Liver (tissue), 8 donors: ENCODE measurements at regions not wholly inside any gene's neighbourhood (a gene's known extent, or its start where the extent isn't known, plus 50 kb on each side); places are given as distances from the start of the nearest gene placed in this dataset.

Experiments used
- DNase-seq: peaks from one replicate; pipeline ENCODE4 v3.0.0-alpha.2; 2017; ENCODE audit warnings: low spot score
- H3K27ac ChIP-seq, 2 donors: one replicate each; pipeline ENCODE4 v1.7.0; 2013; ENCODE audit warnings: inconsistent platforms in 2 of 2, low read length in 2 of 2, control low read depth in 1 of 2, low read depth in 1 of 2, mild to moderate bottlenecking in 1 of 2
- H3K27me3 ChIP-seq, 4 donors: one replicate each; pipeline versions ENCODE4 v1.6.1 to v1.7.0; 2013; ENCODE audit warnings: low read length in 3 of 4, inconsistent platforms in 1 of 4, mild to moderate bottlenecking in 1 of 4, moderate library complexity in 1 of 4; ENCODE audit not compliant: control insufficient read depth in 4 of 4, insufficient read depth in 4 of 4
- H3K36me3 ChIP-seq, 4 donors: one replicate each; pipeline versions ENCODE4 v1.6.1 to v1.7.0; 2013; ENCODE audit warnings: low read length in 3 of 4, mild to moderate bottlenecking in 3 of 4, low read depth in 1 of 4, moderate library complexity in 1 of 4; ENCODE audit not compliant: control insufficient read depth in 4 of 4, insufficient read depth in 3 of 4
- H3K4me1 ChIP-seq, 4 donors: one replicate each; pipeline versions ENCODE4 v1.6.1 to v1.7.0; 2013; ENCODE audit warnings: low read length in 3 of 4, mild to moderate bottlenecking in 3 of 4, moderate library complexity in 1 of 4; ENCODE audit not compliant: control insufficient read depth in 4 of 4, insufficient read depth in 4 of 4
- H3K4me3 ChIP-seq, 3 donors: one replicate each; pipeline versions ENCODE4 v1.6.1 to v1.7.0; 2013; ENCODE audit warnings: low read length in 3 of 3, control low read depth in 1 of 3, low read depth in 1 of 3, mild to moderate bottlenecking in 1 of 3
- H3K9ac ChIP-seq, 2 donors: one replicate each; pipeline ENCODE4 v1.7.0; 2013; ENCODE audit warnings: low read length in 2 of 2, mild to moderate bottlenecking in 2 of 2, moderate library complexity in 2 of 2, control low read depth in 1 of 2, low read depth in 1 of 2
- H3K9me3 ChIP-seq, 4 donors: one replicate each; pipeline versions ENCODE4 v1.6.1 to v1.7.0; 2013; ENCODE audit warnings: low read length in 3 of 4; ENCODE audit not compliant: control insufficient read depth in 4 of 4
- EGR1 ChIP-seq, 2 donors: IDR thresholded peaks; 2 replicates each; pipeline ENCODE4 v1.6.1; 2016 to 2018; ENCODE audit warnings: antibody characterized with exemption in 2 of 2, low read depth in 2 of 2
- FOXA1 ChIP-seq: IDR thresholded peaks from 2 replicates; pipeline ENCODE4 v1.6.1; 2016; ENCODE audit warnings: antibody characterized with exemption
- FOXA2 ChIP-seq: IDR thresholded peaks from 2 replicates; pipeline ENCODE4 v1.6.1; 2016; ENCODE audit warnings: antibody characterized with exemption
- GABPA ChIP-seq, 2 donors: IDR thresholded peaks in 1 of 2; conservative IDR thresholded peaks in 1 of 2; 2 replicates each; pipeline ENCODE4 v1.6.1; 2016; ENCODE audit warnings: antibody characterized with exemption in 2 of 2, mild to moderate bottlenecking in 1 of 2, moderate library complexity in 1 of 2
- HNF4A ChIP-seq, 2 donors: conservative IDR thresholded peaks; 2 replicates each; pipeline ENCODE4 v1.6.1; 2016; ENCODE audit warnings: antibody characterized with exemption in 2 of 2, mild to moderate bottlenecking in 2 of 2
- HNF4G ChIP-seq: IDR thresholded peaks from 2 replicates; pipeline ENCODE4 v1.6.1; 2016; ENCODE audit warnings: antibody characterized with exemption
- NR2F2 ChIP-seq: IDR thresholded peaks from 2 replicates; pipeline ENCODE4 v1.6.1; 2016; ENCODE audit warnings: antibody characterized with exemption
- RAD21 ChIP-seq, 2 donors: IDR thresholded peaks; 2 replicates each; pipeline ENCODE4 v1.6.1; 2016; ENCODE audit warnings: antibody characterized with exemption in 2 of 2, mild to moderate bottlenecking in 2 of 2
- RXRA ChIP-seq, 2 donors: IDR thresholded peaks; 2 replicates each; pipeline ENCODE4 v1.6.1; 2017 to 2018; ENCODE audit warnings: antibody characterized with exemption in 2 of 2, mild to moderate bottlenecking in 1 of 2
- SP1 ChIP-seq: IDR thresholded peaks from 2 replicates; pipeline ENCODE4 v1.6.1; 2018; ENCODE audit warnings: antibody characterized with exemption, mild to moderate bottlenecking
- TAF1 ChIP-seq: conservative IDR thresholded peaks from 2 replicates; pipeline ENCODE4 v1.6.1; 2016; ENCODE audit warnings: antibody characterized with exemption, mild to moderate bottlenecking
- YY1 ChIP-seq: IDR thresholded peaks from 2 replicates; pipeline ENCODE4 v1.6.1; 2016; ENCODE audit warnings: antibody characterized with exemption, mild to moderate bottlenecking
- WGBS: extraction: QIAGEN DNeasy Blood & Tissue Kit; methylation state at CpG from one replicate; pipeline ENCODE4 v1.1.7; 2013; 5-methylcytosine and 5-hydroxymethylcytosine counted together
- TF ChIP-seq, protein P1 (sequence below): IDR thresholded peaks from 2 replicates; pipeline ENCODE4 v1.6.1; 2016; ENCODE audit warnings: antibody characterized with exemption
- TF ChIP-seq, protein P2 (sequence below): IDR thresholded peaks from 2 replicates; pipeline ENCODE4 v1.6.1; 2016; ENCODE audit warnings: antibody characterized with exemption
- TF ChIP-seq, protein P3 (sequence below): IDR thresholded peaks from 2 replicates; pipeline ENCODE4 v1.6.1; 2016; ENCODE audit warnings: antibody characterized with exemption, mild to moderate bottlenecking
- TF ChIP-seq, protein P4 (sequence below): fragments of 150-350 bp; IDR thresholded peaks from 2 replicates; pipeline ENCODE4 v1.5.1; 2017; ENCODE audit warnings: improper control_type of control experiment, low read depth, low read length; ENCODE audit not compliant: missing input control
- TF ChIP-seq, protein P5 (sequence below): IDR thresholded peaks from 2 replicates; pipeline ENCODE4 v1.6.1; 2016; ENCODE audit warnings: antibody characterized with exemption
- donor health status: healthy.
- donor health status: healthy.
- donor health status: healthy.
- donor health status: healthy.
- donor health status: healthy.

DNA sequence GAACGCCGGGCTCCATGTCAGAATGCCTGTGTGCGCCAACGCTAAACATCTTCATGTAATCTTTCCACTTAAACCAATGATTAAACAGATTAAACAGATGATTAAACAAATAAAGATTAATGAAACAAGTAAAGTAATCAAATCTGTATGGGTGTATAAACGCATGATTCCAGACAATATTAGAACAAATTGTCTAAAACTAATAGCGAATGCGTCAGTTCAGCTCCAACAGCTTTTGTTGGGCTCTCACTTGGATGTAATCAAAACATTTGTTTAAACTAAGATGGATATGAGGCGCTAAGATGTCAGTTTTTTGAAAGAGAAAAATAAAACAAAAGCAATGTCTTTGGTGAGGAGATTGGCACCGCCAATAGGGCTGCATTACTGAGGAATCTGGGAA is 299.1 kb upstream of the TLE3 start:
- H3K4me3 ChIP-seq, result no peak overlapping the region
- no peak for DNase-seq
- no peak overlapping the region for H3K9ac ChIP-seq
- WGBS, result 91% methylated on average over 9 of the region's 9 CpGs
- no peaks in the 10 kb centered on the region for H3K27me3 ChIP-seq
- peaks cover 0 to 3% (median 0%) of the 10 kb centered on the region in 4 donors for H3K4me1 ChIP-seq
- TF ChIP-seq FOXA1 (no peak), RAD21 (IDR thresholded peaks at IDR 0.05) (no peak), SP1 (no peak), RXRA (IDR thresholded peaks at IDR 0.05) (no peak), YY1 (no peak), TAF1 (no peak), GABPA (IDR thresholded peaks at IDR 0.05 in 1 of 2, conservative IDR thresholded peaks at IDR 0.05 in 1 of 2) (no peak), HNF4A (conservative IDR thresholded peaks at IDR 0.05) (no peak), EGR1 (IDR thresholded peaks at IDR 0.05; ENCODE audit: low read depth in 2 of 2) (no peak), FOXA2 (no peak), NR2F2 (no peak), HNF4G (no peak)
- TF ChIP-seq, protein P1, sequence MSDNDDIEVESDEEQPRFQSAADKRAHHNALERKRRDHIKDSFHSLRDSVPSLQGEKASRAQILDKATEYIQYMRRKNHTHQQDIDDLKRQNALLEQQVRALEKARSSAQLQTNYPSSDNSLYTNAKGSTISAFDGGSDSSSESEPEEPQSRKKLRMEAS, result no peak
- TF ChIP-seq, protein P2, sequence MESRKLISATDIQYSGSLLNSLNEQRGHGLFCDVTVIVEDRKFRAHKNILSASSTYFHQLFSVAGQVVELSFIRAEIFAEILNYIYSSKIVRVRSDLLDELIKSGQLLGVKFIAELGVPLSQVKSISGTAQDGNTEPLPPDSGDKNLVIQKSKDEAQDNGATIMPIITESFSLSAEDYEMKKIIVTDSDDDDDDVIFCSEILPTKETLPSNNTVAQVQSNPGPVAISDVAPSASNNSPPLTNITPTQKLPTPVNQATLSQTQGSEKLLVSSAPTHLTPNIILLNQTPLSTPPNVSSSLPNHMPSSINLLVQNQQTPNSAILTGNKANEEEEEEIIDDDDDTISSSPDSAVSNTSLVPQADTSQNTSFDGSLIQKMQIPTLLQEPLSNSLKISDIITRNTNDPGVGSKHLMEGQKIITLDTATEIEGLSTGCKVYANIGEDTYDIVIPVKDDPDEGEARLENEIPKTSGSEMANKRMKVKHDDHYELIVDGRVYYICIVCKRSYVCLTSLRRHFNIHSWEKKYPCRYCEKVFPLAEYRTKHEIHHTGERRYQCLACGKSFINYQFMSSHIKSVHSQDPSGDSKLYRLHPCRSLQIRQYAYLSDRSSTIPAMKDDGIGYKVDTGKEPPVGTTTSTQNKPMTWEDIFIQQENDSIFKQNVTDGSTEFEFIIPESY, result no peak
- TF ChIP-seq, protein P3, sequence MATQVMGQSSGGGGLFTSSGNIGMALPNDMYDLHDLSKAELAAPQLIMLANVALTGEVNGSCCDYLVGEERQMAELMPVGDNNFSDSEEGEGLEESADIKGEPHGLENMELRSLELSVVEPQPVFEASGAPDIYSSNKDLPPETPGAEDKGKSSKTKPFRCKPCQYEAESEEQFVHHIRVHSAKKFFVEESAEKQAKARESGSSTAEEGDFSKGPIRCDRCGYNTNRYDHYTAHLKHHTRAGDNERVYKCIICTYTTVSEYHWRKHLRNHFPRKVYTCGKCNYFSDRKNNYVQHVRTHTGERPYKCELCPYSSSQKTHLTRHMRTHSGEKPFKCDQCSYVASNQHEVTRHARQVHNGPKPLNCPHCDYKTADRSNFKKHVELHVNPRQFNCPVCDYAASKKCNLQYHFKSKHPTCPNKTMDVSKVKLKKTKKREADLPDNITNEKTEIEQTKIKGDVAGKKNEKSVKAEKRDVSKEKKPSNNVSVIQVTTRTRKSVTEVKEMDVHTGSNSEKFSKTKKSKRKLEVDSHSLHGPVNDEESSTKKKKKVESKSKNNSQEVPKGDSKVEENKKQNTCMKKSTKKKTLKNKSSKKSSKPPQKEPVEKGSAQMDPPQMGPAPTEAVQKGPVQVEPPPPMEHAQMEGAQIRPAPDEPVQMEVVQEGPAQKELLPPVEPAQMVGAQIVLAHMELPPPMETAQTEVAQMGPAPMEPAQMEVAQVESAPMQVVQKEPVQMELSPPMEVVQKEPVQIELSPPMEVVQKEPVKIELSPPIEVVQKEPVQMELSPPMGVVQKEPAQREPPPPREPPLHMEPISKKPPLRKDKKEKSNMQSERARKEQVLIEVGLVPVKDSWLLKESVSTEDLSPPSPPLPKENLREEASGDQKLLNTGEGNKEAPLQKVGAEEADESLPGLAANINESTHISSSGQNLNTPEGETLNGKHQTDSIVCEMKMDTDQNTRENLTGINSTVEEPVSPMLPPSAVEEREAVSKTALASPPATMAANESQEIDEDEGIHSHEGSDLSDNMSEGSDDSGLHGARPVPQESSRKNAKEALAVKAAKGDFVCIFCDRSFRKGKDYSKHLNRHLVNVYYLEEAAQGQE, result no peak
- TF ChIP-seq, protein P4, sequence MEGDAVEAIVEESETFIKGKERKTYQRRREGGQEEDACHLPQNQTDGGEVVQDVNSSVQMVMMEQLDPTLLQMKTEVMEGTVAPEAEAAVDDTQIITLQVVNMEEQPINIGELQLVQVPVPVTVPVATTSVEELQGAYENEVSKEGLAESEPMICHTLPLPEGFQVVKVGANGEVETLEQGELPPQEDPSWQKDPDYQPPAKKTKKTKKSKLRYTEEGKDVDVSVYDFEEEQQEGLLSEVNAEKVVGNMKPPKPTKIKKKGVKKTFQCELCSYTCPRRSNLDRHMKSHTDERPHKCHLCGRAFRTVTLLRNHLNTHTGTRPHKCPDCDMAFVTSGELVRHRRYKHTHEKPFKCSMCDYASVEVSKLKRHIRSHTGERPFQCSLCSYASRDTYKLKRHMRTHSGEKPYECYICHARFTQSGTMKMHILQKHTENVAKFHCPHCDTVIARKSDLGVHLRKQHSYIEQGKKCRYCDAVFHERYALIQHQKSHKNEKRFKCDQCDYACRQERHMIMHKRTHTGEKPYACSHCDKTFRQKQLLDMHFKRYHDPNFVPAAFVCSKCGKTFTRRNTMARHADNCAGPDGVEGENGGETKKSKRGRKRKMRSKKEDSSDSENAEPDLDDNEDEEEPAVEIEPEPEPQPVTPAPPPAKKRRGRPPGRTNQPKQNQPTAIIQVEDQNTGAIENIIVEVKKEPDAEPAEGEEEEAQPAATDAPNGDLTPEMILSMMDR, result no peak
- TF ChIP-seq, protein P5, sequence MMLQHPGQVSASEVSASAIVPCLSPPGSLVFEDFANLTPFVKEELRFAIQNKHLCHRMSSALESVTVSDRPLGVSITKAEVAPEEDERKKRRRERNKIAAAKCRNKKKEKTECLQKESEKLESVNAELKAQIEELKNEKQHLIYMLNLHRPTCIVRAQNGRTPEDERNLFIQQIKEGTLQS, result no peak
- H3K9me3 ChIP-seq, result no peaks in the 10 kb centered on the region
- no peaks in the 10 kb centered on the region for H3K36me3 ChIP-seq
- H3K27ac ChIP-seq, result no peak overlapping the region

DNA sequence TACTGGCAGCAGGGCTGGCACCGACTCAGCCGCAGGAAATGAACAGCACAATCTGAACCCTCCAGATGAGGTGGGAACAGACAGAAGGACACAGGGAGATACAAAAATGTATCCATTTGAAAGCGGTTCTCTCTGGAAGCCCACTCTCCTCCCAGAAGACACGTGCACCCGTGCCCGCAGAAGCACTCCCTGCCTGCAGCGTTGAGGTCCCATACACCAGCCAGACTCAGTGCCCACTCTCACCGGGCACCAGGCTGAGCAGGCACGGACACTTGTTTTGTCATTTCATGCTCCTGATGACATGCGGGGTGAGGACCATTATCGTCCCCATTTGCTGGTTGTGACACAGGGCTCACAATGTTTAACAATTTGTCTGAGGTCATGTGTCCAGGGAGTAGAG is 297.4 kb upstream of the TLE3 start:
- no peak for DNase-seq
- Histone ChIP-seq H3K4me3 (no peak overlapping the region), H3K27me3 (no peaks in the 10 kb centered on the region), H3K27ac (no peak overlapping the region), H3K36me3 (no peaks in the 10 kb centered on the region), H3K9me3 (no peaks in the 10 kb centered on the region), H3K4me1 (peaks cover 0 to 3% (median 0%) of the 10 kb centered on the region in 4 donors), H3K9ac (no peak overlapping the region)
- TF ChIP-seq, protein P4, result no peak
- WGBS, result 91% methylated on average over 11 of the region's 11 CpGs
